Endothelial cell of umbilical vein (primary cell): ENCODE measurements at regions not wholly inside any gene's neighbourhood (a gene's known extent, or its start where the extent isn't known, plus 50 kb on each side); places are given as distances from the start of the nearest gene placed in this dataset.

Experiments
- EZH2 ChIP-seq: IDR thresholded peaks from 2 replicates; pipeline ENCODE4 v1.6.1; 2012; ENCODE audit warnings: borderline replicate concordance, low read depth, mild to moderate bottlenecking, moderate library complexity, low read length, inconsistent platforms; ENCODE audit not compliant: severe bottlenecking
- FOS ChIP-seq: IDR thresholded peaks from 2 replicates; pipeline ENCODE4 v1.6.1; 2011; ENCODE audit warnings: mild to moderate bottlenecking, low read length, moderate library complexity, borderline replicate concordance; ENCODE audit not compliant: insufficient read depth
- POLR2A ChIP-seq: IDR thresholded peaks from 2 replicates; pipeline ENCODE4 v1.6.1; 2012; ENCODE audit warnings: low read depth, mild to moderate bottlenecking, control low read depth, low read length
- POLR2AphosphoS5 ChIP-seq: IDR thresholded peaks from 2 replicates; pipeline ENCODE4 v1.6.1; 2012; ENCODE audit warnings: low read depth, mild to moderate bottlenecking, control low read depth, low read length, moderate library complexity; ENCODE audit not compliant: insufficient read depth
- TF ChIP-seq, protein P1 (sequence below), 2 donors: IDR thresholded peaks; 1 replicate in 1 of 2; 2 replicates in 1 of 2; pipeline ENCODE4 v1.5.1; 2011; ENCODE audit warnings: low read length in 2 of 2, mild to moderate bottlenecking in 2 of 2, moderate library complexity in 2 of 2, control low read depth in 1 of 2, inconsistent platforms in 1 of 2, low read depth in 1 of 2; ENCODE audit not compliant: insufficient read depth in 1 of 2; ENCODE audit errors: extremely low read depth in 1 of 2

DNA sequence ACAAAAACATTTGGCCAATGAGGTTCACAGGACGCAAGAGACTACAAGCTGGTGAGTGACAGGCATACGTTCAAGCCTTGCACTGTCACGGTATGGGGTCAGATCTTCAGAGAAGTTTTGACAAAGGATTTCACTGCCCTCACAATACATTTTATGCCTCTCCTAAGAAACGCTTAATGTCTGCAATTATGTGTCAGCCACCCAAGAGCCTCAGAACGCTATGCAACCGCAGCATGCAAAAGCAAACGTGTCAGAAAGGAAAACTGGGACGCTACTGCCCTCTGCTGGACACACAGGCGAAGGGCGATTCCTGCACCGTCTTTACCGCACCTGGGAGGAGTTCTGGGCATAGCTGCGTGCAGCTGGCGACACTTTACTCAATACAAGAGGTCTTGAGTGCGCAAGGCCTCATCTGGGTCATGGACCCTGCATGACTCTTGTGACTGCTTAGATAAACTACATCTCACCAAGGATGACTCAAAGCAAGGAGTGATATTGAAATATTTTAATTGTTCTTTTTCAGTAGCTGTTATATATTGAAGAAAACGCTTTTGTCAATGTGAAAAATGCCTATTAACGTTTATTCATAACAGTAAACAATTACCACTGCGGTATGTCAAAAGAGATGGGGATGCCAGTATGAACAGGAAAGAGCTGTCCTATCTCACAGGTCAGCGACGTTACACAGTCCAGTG lies 147.6 kb upstream of the FRG1 start:
- TF ChIP-seq POLR2A, result no peak
- no peak for TF ChIP-seq FOS
- TF ChIP-seq, protein P1, sequence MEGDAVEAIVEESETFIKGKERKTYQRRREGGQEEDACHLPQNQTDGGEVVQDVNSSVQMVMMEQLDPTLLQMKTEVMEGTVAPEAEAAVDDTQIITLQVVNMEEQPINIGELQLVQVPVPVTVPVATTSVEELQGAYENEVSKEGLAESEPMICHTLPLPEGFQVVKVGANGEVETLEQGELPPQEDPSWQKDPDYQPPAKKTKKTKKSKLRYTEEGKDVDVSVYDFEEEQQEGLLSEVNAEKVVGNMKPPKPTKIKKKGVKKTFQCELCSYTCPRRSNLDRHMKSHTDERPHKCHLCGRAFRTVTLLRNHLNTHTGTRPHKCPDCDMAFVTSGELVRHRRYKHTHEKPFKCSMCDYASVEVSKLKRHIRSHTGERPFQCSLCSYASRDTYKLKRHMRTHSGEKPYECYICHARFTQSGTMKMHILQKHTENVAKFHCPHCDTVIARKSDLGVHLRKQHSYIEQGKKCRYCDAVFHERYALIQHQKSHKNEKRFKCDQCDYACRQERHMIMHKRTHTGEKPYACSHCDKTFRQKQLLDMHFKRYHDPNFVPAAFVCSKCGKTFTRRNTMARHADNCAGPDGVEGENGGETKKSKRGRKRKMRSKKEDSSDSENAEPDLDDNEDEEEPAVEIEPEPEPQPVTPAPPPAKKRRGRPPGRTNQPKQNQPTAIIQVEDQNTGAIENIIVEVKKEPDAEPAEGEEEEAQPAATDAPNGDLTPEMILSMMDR (IDR thresholded peaks at IDR 0.05; ENCODE audit: extremely low read depth in 1 of 2, insufficient read depth in 1 of 2, low read depth in 1 of 2, low read length in 2 of 2), result peak; percentile 55 to 57
- TF ChIP-seq POLR2AphosphoS5, result no peak
- no peak for TF ChIP-seq EZH2
